ENCODE measurements at regions not wholly inside any gene's neighbourhood (a gene's known extent, or its start where the extent isn't known, plus 50 kb on each side); places are given as distances from the start of the nearest gene placed in this dataset.

DNA sequence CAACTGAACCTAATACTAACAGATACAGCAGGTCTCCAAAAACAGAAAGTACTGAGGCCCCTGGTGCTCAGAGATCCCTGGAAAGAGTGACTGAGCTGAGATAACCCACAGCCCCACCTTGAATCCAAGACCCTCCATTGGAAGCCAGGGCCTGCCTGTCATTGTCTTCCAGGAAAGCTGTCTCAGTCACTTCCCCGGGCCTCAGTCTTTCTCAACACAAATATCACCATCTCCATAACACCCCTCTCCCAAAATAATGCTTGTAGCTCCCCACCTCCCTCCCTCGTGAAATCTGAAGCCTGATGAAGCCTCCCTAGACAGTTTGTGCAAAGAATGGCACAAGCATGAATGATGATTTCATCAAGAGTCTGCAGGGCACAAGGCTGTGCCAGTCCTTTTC lies 138.2 kb upstream of the LRFN2 start:
- no peak for TF ChIP-seq CTCF (IDR thresholded peaks at IDR 0.05 in 2 of 3, conservative IDR thresholded peaks at IDR 0.05 in 1 of 3; ENCODE audit: borderline replicate concordance in 1 of 3, insufficient read depth in 1 of 3, low read depth in 2 of 3, low read length in 2 of 3)
- TF ChIP-seq ELF1 (IDR thresholded peaks at IDR 0.05; ENCODE audit: borderline replicate concordance, low read depth) = no peak
- TF ChIP-seq EGR1 (IDR thresholded peaks at IDR 0.05; ENCODE audit: low read depth) = no peak
- no peak for TF ChIP-seq POLR2AphosphoS5 (IDR thresholded peaks at IDR 0.05; ENCODE audit: low read depth, low read length)
- no peak for TF ChIP-seq POLR2A (IDR thresholded peaks at IDR 0.05; ENCODE audit: borderline replicate concordance, extremely low read depth, insufficient read depth, insufficient read length)
- TF ChIP-seq REST (IDR thresholded peaks at IDR 0.05; ENCODE audit: low read depth) = no peak

Data from HCT116 (cell line).